Daoy (cell line): ENCODE measurements at regions not wholly inside any gene's neighbourhood (a gene's known extent, or its start where the extent isn't known, plus 50 kb on each side); places are given as distances from the start of the nearest gene placed in this dataset.
"Not testable (repeated sequence)": the region's sequence is repeated elsewhere in the genome, so short reads cannot be mapped to it uniquely, and the experiment has no call there.

ENCODE experiments used
- DNase-seq: peaks from one replicate; pipeline ENCODE4 v3.0.0-alpha.2; 2015; ENCODE audit warnings: low read depth

DNA sequence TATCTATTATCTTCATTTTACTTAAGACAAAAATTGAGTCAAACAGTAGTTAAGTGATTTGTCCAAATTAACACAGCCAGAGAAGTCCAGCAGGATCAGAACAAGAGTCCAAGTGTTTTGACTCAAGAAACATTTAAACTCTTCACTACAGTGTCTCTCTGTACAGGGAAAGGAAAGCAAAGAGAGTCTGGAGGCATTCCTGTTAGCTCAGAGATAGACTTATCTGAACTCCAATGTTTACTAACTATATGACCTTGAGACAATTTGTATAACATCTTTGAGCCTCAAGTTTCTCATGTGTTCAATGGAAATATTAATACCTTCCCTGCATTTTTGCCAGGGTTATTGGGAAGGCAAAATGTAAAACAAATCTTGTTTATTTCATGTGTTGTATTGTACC lies 849.1 kb downstream of the DIPK2A start:
- DNase-seq, result no peak

- DNase-seq, result no peak
These were observed 850.0 kb downstream of the DIPK2A start for GRCh38 chr3:144821583-144821982.

DNA sequence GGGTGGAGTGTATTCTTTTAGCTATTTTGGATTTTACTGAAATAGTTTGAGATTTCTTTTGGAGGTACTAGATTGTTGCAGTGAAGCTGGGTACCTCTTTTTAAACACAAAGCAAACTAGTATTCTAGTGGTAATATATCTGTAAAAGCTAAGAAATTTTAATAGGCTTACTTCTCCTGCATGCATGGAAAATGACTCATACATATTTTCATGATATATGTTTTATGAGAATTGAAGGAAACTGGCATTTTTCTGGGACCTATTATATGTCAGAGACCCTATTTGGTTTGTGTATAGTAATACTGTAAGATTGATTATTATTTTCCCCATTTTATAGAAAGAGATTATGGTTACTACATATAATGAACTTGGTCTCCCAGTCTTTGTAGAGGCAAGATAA lies 851.0 kb downstream of the DIPK2A start:
- DNase-seq, result no peak

DNA sequence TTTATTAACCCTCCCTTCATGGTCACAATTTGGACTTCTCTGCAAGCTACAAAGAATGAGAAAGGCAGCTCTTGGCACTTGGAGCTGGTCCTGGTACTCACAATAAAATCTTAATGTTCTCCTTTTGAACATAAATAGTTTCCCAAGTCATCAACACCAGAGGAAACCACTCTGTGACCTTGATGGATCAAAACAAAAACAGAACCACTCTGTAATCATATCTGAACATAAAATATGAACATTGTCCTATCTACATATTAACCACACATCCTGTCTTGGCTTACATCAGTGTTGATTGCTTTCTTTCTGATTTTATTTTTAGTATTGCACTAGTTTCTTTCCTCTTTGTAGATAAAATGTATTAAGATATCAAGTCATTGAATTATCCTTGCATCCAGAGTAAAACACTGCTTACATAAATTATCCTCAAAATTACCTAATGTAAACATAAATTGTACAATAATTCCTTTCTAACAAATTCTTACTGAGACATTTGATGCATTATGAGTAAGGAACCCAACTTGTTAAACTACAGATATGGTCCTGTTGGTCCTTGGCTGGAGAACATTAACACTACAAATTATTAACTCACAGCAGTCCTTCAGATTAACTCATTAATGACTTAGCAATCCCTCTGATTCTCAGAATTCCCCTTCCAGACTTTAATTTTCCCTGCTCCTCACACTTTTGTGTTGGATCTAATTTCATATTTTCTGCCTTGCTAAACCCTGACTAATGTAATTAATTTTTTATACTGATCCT lies 860.5 kb downstream of the DIPK2A start:
- DNase-seq, result no peak

GRCh38 chr3:144839991-144840390 lies 868.4 kb downstream of the DIPK2A start:
- DNase-seq, result no peak

DNA sequence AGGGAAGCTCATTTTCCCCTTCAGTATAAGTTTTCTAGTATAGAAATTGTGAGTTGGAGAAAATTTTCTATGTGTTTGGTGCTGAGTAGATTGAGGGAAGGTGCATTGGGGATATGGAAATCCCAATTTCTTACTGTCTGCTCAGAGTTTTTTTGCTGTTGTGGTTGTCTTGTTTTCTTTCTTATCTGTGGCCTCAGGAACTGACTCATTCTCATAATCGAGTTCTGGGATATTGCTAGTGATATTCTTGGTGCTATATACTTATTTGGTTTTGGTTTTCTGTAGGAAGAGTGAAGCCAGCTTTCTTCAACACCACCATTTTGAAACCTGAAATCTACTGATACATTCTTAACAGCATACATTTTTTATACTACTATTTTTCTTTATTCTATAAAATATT lies 869.2 kb downstream of the DIPK2A start:
- DNase-seq, result no peak

DNA sequence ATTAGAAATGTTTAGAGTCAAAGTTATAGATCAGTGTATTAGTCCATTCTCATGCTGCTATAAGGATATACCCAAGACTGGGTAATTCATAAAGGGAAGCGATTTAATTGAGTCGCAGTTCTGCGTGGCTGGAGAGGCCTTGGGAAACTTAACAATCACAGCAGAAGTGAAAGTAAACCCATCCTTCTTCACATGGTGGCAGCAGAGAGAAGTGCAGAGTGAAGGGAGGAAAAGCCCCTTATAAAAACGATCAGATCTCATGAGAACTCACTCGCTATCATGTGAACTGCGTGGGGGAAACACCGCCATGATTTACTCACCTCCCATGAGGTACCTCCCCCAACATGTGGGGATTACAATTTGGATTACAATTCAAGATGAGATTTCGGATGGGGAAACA lies 871.5 kb downstream of the DIPK2A start:
- DNase-seq, result no peak

- no peak for DNase-seq
These were observed 881.4 kb downstream of the DIPK2A start for GRCh38 chr3:144852999-144853398.

- DNase-seq, result not testable (repeated sequence)
These were observed 882.4 kb downstream of the DIPK2A start for GRCh38 chr3:144854020-144854419.

DNA sequence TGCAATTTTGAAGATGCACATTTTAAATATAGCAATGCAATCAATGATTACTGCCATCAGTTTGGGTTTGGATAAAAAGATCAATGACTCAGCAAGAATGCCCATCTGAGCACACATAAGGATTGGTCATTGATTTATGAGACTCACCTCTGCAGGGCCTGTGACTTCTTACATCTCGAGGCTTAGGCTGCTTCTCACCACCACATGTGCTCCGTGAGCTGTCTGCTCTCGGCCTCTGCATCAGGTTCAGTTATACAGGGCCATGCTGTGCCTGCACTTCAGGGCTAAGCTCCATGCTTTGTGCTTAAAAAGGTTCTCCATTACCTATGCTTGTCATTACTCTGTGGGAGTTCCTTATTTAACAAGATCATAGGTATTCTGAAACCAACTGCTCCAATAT lies 887.5 kb downstream of the DIPK2A start:
- DNase-seq, result no peak

DNA sequence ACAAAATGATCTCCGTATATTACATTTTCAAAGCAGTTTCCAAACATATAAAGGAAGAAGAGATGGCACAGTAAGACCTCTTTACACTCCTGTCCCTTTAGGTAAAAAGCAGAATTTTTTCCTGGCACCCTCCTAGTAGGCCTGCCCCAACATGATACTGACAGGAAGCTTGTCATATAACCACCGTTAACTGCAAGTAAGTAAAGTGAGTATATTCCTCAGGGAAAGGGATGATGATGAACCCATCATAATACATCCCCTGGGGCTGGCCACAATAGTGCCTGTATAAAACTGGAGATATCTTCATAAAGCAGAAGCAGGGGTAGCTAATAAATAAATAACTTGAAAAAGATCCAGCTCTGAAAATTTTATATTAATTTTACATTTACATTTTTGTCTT lies 893.0 kb downstream of the DIPK2A start:
- no peak for DNase-seq

DNA sequence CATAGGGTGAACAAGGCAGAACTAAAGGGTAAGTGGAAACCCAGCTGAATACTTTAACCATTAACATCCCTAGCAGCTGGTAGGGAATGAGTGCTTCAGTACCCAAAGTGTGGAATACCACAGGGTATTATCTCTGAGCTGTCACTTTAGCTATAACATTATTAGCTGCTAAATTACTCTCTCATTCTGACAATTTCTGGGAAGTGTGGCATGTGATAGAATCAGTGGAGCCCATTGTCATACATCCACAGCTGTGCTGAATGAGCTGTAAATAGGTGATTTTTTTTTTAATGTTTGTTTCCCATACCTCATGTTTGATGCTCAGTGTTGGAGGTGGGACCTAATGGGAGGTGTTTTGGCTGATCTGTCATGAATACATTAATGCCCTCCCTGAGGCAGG lies 894.3 kb downstream of the DIPK2A start:
- DNase-seq, result no peak

- DNase-seq, result no peak
These were observed 894.9 kb downstream of the DIPK2A start for GRCh38 chr3:144866476-144866875.

DNA sequence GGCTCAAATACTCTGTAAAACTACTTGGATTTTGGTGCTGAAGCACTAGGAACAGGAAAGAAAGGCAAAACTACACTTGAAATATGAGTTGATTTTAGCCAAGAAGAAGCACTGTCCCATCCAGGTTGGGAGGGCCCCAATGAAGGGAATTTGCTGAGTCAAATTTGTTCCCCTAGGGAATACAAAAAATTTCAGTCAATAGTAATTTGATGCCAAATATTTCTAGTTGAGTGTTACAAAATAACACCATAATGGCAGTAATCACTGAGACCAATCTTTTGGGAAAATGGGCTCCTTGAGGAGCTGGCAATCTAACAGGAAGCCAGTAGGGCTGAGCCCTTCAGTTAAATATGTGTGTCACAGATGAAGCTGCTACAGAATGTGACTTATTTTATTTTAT lies 896.9 kb downstream of the DIPK2A start:
- no peak for DNase-seq

DNA sequence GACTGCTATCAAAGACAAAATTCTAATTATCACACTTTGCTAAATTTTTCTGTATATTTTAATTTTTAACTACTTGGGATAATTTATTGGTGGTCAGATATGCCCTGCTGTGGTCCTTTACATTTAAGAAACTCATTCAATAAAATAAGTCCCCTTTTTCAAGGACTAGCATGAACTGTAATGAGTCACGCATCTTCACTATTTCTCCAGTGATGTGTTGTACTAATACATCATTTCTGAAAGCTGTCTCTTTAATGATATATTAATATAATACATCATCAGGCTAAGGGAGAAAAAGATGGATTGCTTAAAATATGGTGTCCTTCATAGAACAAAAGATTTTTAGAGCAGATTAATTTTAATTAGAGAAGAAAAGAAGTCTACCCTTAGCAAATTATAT lies 901.4 kb downstream of the DIPK2A start:
- no peak for DNase-seq

DNA sequence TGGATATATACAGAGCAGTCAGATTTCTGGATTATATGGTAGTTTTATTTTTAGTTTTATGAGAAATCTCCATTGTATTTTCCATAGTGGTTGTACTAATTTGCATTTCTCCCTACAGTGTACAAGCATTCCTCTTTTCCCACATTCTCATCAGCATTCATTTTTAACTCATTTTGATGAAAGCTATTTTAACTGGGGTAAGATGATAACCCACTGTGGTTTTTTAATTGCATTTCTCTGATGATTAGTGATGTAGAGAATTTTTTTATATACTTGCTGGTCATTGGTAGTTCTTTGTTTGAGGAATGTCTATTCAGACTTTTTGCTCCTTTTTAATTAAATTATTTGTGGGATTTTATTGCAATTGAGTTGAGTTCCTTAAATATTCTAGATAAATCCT lies 903.6 kb downstream of the DIPK2A start:
- DNase-seq, result no peak

- no peak for DNase-seq
These were observed 905.7 kb downstream of the DIPK2A start for GRCh38 chr3:144877356-144877755.

- no peak for DNase-seq
These were observed 908.1 kb downstream of the DIPK2A start for GRCh38 chr3:144879701-144880100.

DNA sequence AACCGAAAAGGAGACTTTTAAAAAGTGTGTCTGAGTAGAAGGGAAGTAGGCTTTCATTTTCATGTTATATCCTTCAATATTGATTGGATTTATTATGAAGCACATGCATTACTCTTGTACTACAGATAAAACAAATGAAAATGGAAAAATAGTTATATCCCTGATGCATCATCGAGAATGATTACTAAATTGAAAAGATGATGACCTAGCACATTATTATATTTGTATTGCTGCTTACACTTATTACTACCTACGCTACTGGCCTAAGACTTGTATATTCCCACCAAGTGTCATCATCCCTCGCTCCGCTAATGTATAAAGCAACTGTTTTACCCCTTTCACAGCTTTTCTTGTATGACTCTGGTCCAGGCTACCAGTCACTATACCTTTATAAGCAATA lies 922.4 kb downstream of the DIPK2A start:
- no peak for DNase-seq

GRCh38 chr3:144894576-144894975 lies 923.0 kb downstream of the DIPK2A start:
- no peak for DNase-seq

DNA sequence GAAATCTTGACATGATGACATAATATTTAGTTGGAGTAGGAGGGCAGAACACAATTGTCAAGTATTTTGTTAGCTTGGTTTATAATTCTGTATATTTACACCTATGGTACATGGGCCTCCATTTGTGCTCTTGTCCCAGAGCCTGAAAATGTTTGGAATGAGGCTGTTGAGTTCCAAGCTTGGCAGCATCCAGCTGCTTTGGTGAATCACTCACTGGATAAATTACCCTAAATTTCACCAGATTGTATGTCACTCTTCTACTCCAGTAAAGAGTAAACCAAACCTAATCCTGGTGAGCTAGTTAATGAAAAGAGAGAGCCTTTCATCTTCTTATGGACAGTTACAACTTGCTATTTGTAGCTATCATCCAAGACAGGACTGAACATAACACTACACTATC lies 928.7 kb downstream of the DIPK2A start:
- no peak for DNase-seq

DNA sequence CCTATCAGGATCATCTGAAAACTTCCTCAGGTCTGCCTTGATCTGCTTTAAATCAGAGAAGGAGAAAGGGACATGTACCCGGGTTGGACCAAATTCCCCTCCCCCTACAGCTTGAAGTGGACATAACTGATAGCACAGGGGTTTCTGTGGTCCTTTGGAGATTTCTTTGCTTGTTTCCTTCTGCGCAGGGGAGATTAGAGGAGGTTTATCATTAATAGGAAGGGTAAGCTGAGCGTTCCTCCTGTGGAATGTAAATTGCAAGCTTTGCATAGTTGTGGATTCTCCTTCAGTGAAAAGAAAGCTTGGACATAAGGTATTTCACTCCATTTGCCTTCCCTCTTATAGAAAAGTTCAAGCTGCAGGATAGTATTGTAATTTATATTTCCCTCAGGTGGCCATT lies 936.0 kb downstream of the DIPK2A start:
- not testable (repeated sequence) for DNase-seq

DNA sequence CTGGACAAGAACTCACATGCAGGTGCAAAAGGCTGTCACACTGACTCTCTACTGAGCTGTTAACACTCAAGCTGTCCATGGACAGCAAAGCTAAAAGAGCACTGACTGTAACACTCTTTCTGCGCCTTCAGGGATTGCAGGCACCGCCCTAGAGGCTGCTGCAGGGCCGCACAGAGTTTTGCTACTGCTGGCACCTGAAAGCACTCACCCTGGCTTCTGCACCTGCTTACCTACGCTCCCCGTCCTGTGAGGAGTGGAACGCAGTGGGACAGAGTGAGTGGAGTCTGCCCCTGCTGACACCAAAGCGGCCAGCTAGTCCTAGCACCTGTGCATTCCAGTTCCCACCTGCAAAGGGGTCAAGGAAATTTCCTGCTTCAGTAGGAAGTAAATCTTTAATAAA lies 941.3 kb downstream of the DIPK2A start:
- DNase-seq, result no peak

DNA sequence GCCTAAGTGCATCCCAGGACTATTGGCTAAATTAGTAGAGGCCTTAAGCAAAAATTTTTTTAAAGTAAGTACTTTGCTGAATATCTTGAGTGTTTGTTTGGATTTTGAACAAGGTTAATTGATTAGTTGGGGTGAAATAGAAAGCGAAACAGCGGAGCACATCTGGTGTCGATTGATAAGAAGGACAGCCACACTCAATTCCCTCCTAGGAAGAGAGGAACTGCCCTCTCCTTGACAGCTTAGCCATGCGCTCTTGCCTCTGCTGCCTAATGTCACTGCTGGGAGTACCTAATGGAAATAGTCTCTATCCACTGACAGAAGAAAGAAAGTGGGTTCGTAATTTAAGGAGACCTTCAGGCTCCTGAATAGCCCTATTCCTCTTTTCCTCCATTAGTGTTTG lies 943.6 kb downstream of the DIPK2A start:
- DNase-seq, result no peak
